Ishikawa (cell line): ENCODE measurements at regions not wholly inside any gene's neighbourhood (a gene's known extent, or its start where the extent isn't known, plus 50 kb on each side); places are given as distances from the start of the nearest gene placed in this dataset.

ENCODE experiments used
- CEBPB ChIP-seq: IDR thresholded peaks from 2 replicates; pipeline ENCODE4 v1.6.1; 2012
- CREB1 ChIP-seq: IDR thresholded peaks from 2 replicates; pipeline ENCODE4 v1.6.1; 2012; ENCODE audit warnings: low read depth
- EGR1 ChIP-seq: IDR thresholded peaks from 2 replicates; pipeline ENCODE4 v1.6.1; 2012
- EP300 ChIP-seq: IDR thresholded peaks from 2 replicates; pipeline ENCODE4 v1.6.1; 2012; ENCODE audit warnings: borderline replicate concordance
- FOXM1 ChIP-seq: IDR thresholded peaks from 2 replicates; pipeline ENCODE4 v1.6.1; 2012; ENCODE audit warnings: low read depth, borderline replicate concordance
- NFIC ChIP-seq: IDR thresholded peaks from 2 replicates; pipeline ENCODE4 v1.6.1; 2012
- RAD21 ChIP-seq: IDR thresholded peaks from 2 replicates; pipeline ENCODE4 v1.6.1; 2012; ENCODE audit warnings: low read depth
- TAF1 ChIP-seq: IDR thresholded peaks from 2 replicates; pipeline ENCODE4 v1.6.1; 2012; ENCODE audit warnings: low read depth, mild to moderate bottlenecking
- TCF12 ChIP-seq: IDR thresholded peaks from 2 replicates; pipeline ENCODE4 v1.6.1; 2012; ENCODE audit warnings: low read depth
- TEAD4 ChIP-seq: IDR thresholded peaks from 2 replicates; pipeline ENCODE4 v1.6.1; 2012
- USF1 ChIP-seq: IDR thresholded peaks from 2 replicates; pipeline ENCODE4 v1.6.1; 2012
- YY1 ChIP-seq: IDR thresholded peaks from 2 replicates; pipeline ENCODE4 v1.6.1; 2012; ENCODE audit warnings: low read depth
- ZBTB7A ChIP-seq: IDR thresholded peaks from 2 replicates; pipeline ENCODE4 v1.6.1; 2012; ENCODE audit warnings: low read depth
- TF ChIP-seq, protein P1 (sequence below): IDR thresholded peaks from 2 replicates; pipeline ENCODE4 v1.6.1; 2012; ENCODE audit warnings: low read depth, mild to moderate bottlenecking
- TF ChIP-seq, protein P2 (sequence below): IDR thresholded peaks from 2 replicates; pipeline ENCODE4 v1.6.1; 2012

GRCh38 chr4:56748271-56748670 lies 67.2 kb upstream of the HOPX start:
- TF ChIP-seq NFIC (no peak), TEAD4 (no peak), TCF12 (no peak), RAD21 (no peak), YY1 (no peak), TAF1 (no peak), FOXM1 (no peak), EGR1 (no peak), CREB1 (no peak), ZBTB7A (no peak), CEBPB (no peak), EP300 (no peak), USF1 (no peak)
- TF ChIP-seq, protein P1, sequence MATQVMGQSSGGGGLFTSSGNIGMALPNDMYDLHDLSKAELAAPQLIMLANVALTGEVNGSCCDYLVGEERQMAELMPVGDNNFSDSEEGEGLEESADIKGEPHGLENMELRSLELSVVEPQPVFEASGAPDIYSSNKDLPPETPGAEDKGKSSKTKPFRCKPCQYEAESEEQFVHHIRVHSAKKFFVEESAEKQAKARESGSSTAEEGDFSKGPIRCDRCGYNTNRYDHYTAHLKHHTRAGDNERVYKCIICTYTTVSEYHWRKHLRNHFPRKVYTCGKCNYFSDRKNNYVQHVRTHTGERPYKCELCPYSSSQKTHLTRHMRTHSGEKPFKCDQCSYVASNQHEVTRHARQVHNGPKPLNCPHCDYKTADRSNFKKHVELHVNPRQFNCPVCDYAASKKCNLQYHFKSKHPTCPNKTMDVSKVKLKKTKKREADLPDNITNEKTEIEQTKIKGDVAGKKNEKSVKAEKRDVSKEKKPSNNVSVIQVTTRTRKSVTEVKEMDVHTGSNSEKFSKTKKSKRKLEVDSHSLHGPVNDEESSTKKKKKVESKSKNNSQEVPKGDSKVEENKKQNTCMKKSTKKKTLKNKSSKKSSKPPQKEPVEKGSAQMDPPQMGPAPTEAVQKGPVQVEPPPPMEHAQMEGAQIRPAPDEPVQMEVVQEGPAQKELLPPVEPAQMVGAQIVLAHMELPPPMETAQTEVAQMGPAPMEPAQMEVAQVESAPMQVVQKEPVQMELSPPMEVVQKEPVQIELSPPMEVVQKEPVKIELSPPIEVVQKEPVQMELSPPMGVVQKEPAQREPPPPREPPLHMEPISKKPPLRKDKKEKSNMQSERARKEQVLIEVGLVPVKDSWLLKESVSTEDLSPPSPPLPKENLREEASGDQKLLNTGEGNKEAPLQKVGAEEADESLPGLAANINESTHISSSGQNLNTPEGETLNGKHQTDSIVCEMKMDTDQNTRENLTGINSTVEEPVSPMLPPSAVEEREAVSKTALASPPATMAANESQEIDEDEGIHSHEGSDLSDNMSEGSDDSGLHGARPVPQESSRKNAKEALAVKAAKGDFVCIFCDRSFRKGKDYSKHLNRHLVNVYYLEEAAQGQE, result no peak
- TF ChIP-seq, protein P2, sequence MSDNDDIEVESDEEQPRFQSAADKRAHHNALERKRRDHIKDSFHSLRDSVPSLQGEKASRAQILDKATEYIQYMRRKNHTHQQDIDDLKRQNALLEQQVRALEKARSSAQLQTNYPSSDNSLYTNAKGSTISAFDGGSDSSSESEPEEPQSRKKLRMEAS, result no peak

DNA sequence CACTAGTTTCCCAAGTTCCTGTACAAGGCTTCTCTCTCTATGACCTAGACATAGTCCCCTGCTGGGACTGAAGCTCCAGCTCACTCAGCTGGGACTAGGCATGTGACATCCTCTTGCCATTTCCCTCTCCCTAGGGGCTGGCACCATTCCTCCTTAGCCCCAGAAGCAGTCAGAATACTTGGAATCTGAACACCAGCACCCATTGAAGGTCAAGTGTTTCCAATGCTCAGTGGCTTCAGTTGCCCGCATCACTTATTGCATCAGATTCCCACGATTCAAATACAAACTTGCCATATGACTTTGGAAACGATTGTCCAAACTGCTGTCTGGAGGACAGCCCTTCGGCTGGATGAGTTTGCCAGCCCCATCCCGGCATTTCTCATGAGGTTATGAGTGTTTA lies 65.5 kb upstream of the HOPX start:
- TF ChIP-seq YY1 (no peak), EP300 (no peak), NFIC (no peak), CEBPB (no peak), RAD21 (no peak), TCF12 (no peak)
- TF ChIP-seq, protein P2, result no peak
- TF ChIP-seq, protein P1, result no peak

DNA sequence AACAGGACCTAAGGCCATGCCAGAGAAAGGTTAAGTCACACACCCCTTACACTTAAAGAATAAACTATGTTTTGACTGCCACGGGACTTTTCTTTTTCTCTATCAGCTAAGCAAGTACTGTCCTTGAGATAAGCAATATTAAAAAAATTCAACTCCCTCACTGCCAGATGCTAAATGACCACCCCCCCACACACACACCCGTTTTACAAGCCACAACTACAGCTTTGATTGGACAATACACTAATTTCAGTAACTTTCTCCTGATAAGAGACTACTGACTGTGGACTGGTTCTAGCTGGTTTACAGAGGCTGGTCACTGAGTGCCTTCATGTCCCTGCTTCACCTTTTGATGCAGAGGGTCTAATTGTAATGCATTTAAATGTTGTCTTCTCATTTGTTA lies 63.9 kb upstream of the HOPX start:
- TF ChIP-seq ZBTB7A, result no peak
- TF ChIP-seq CEBPB, result no peak
- no peak for TF ChIP-seq CREB1
- TF ChIP-seq EP300, result no peak
- TF ChIP-seq, protein P2, result no peak
- no peak for TF ChIP-seq NFIC
- TF ChIP-seq TCF12, result no peak
- no peak for TF ChIP-seq TAF1
- no peak for TF ChIP-seq YY1
- TF ChIP-seq RAD21, result no peak
- TF ChIP-seq USF1, result no peak
- no peak for TF ChIP-seq FOXM1
- TF ChIP-seq EGR1, result no peak
- TF ChIP-seq TEAD4, result no peak
- TF ChIP-seq, protein P1, result no peak

DNA sequence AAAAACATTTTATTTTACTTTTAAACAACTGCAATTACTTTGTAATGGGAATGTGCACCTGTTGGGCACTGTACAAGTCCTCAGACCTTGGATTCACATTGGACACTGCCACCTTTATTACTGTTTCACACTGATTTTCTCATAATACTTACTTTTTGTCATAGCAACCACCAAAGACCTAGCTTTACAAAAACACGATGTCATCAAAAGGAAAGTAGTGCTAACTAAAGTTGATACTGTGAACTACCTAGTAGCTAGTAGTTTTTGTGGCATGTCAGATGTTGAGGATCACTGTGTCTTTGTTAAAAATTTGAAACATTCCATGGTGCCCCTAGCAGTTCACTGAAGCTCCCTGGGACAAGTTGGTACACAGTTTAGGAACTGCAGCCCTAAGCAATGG lies 62.9 kb upstream of the HOPX start:
- TF ChIP-seq CREB1 (no peak), NFIC (no peak), ZBTB7A (no peak), USF1 (no peak), YY1 (no peak), FOXM1 (no peak), TCF12 (no peak), CEBPB (no peak), TEAD4 (no peak), RAD21 (no peak), EGR1 (no peak), EP300 (no peak), TAF1 (no peak)
- TF ChIP-seq, protein P1, result no peak
- TF ChIP-seq, protein P2, result no peak
